PC-9 (cell line): ENCODE measurements at regions not wholly inside any gene's neighbourhood (a gene's known extent, or its start where the extent isn't known, plus 50 kb on each side); places are given as distances from the start of the nearest gene placed in this dataset.

Source experiments
- EZH2 ChIP-seq: fragments of 200-600 bp; sonication (generic); IDR thresholded peaks from 2 replicates; pipeline ENCODE4 v1.8.0; 2017; ENCODE audit warnings: antibody characterized with exemption, low read depth
- TF ChIP-seq, protein P1 (sequence below): fragments of 200-600 bp; sonication (generic); conservative IDR thresholded peaks from 2 replicates; pipeline ENCODE4 v1.6.1; 2017; ENCODE audit warnings: mixed run types, antibody characterized with exemption, mild to moderate bottlenecking, moderate library complexity

DNA sequence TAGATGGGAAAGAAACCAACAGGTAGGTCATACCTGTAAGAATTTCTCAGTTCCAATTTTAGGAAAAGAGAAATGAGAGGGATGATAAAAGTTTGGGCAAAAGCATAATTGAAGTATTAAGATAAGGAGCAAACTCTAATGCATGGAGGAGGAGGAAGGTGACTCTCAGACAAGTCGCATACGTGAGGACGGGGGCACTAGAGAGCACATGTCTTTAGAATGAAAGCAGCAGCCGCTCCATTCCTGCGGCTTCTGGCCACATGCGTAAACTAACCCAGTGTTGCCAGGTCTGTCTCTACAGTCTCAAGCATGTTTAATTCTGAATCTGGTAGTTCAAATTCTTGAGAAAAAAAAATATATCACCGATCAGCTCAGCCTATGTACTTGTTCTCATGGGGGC lies 371.5 kb upstream of the SLC30A5 start:
- TF ChIP-seq, protein P1, sequence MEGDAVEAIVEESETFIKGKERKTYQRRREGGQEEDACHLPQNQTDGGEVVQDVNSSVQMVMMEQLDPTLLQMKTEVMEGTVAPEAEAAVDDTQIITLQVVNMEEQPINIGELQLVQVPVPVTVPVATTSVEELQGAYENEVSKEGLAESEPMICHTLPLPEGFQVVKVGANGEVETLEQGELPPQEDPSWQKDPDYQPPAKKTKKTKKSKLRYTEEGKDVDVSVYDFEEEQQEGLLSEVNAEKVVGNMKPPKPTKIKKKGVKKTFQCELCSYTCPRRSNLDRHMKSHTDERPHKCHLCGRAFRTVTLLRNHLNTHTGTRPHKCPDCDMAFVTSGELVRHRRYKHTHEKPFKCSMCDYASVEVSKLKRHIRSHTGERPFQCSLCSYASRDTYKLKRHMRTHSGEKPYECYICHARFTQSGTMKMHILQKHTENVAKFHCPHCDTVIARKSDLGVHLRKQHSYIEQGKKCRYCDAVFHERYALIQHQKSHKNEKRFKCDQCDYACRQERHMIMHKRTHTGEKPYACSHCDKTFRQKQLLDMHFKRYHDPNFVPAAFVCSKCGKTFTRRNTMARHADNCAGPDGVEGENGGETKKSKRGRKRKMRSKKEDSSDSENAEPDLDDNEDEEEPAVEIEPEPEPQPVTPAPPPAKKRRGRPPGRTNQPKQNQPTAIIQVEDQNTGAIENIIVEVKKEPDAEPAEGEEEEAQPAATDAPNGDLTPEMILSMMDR: no peak
- no peak for TF ChIP-seq EZH2
